ENCODE measurements at regions not wholly inside any gene's neighbourhood (a gene's known extent, or its start where the extent isn't known, plus 50 kb on each side); places are given as distances from the start of the nearest gene placed in this dataset.
"Not testable (repeated sequence)": the region's sequence is repeated elsewhere in the genome, so short reads cannot be mapped to it uniquely, and the experiment has no call there.

GRCh38 chr12:72723732-72724131 lies 451.6 kb downstream of the TRHDE start:
- no peak for DNase-seq

GRCh38 chr12:72729451-72730010 lies 457.4 kb downstream of the TRHDE start:
- DNase-seq, result no peak
- H3K27me3 ChIP-seq, result no peaks in the 10 kb centered on the region
- H3K9me3 ChIP-seq, result no peaks in the 10 kb centered on the region
- H3K36me3 ChIP-seq, result no peaks in the 10 kb centered on the region
- H3K4me3 ChIP-seq, result no peak overlapping the region

More at GRCh38 chr12:72723732-72724131, 451.6 kb downstream of the TRHDE start:
- Histone ChIP-seq H3K9me3 (no peaks in the 10 kb centered on the region), H3K36me3 (no peaks in the 10 kb centered on the region), H3K4me3 (no peak overlapping the region), H3K27me3 (no peaks in the 10 kb centered on the region)

- no peaks in the 10 kb centered on the region for H3K9me3 ChIP-seq
- H3K36me3 ChIP-seq, result no peaks in the 10 kb centered on the region
- no peak overlapping the region for H3K4me3 ChIP-seq
- H3K27me3 ChIP-seq, result no peaks in the 10 kb centered on the region
- no peak for DNase-seq
Observed at GRCh38 chr12:72734581-72734980, 462.4 kb downstream of the TRHDE start.

GRCh38 chr12:72738811-72739210 lies 466.6 kb downstream of the TRHDE start:
- H3K9me3 ChIP-seq, result peaks cover 16% of the 10 kb centered on the region
- no peaks in the 10 kb centered on the region for H3K36me3 ChIP-seq
- peak; percentile 15 for DNase-seq
- no peak overlapping the region for H3K4me3 ChIP-seq
- H3K27me3 ChIP-seq, result no peaks in the 10 kb centered on the region

GRCh38 chr12:72740064-72740463 lies 467.9 kb downstream of the TRHDE start:
- Histone ChIP-seq H3K36me3 (no peaks in the 10 kb centered on the region), H3K27me3 (no peaks in the 10 kb centered on the region), H3K4me3 (no peak overlapping the region), H3K9me3 (peaks cover 16% of the 10 kb centered on the region)
- no peak for DNase-seq

GRCh38 chr12:72742568-72742967 lies 470.4 kb downstream of the TRHDE start:
- H3K36me3 ChIP-seq, result no peaks in the 10 kb centered on the region
- no peak overlapping the region for H3K4me3 ChIP-seq
- DNase-seq, result no peak
- H3K9me3 ChIP-seq, result peaks cover 16% of the 10 kb centered on the region
- no peaks in the 10 kb centered on the region for H3K27me3 ChIP-seq

GRCh38 chr12:72746048-72746447 lies 473.9 kb downstream of the TRHDE start:
- Histone ChIP-seq H3K27me3 (no peaks in the 10 kb centered on the region), H3K9me3 (peaks cover 16% of the 10 kb centered on the region), H3K36me3 (no peaks in the 10 kb centered on the region), H3K4me3 (no peak overlapping the region)
- DNase-seq, result no peak

GRCh38 chr12:72747111-72747849 lies 475.1 kb downstream of the TRHDE start:
- peaks cover 8% of the 10 kb centered on the region for H3K9me3 ChIP-seq
- no peak overlapping the region for H3K4me3 ChIP-seq
- no peaks in the 10 kb centered on the region for H3K27me3 ChIP-seq
- no peak for DNase-seq
- H3K36me3 ChIP-seq, result no peaks in the 10 kb centered on the region

GRCh38 chr12:72748971-72749370 lies 476.8 kb downstream of the TRHDE start:
- no peak for DNase-seq
- Histone ChIP-seq H3K36me3 (no peaks in the 10 kb centered on the region), H3K27me3 (no peaks in the 10 kb centered on the region), H3K4me3 (no peak overlapping the region), H3K9me3 (no peaks in the 10 kb centered on the region)

- no peak overlapping the region for H3K4me3 ChIP-seq
- DNase-seq, result no peak
- H3K27me3 ChIP-seq, result no peaks in the 10 kb centered on the region
- no peaks in the 10 kb centered on the region for H3K36me3 ChIP-seq
- H3K9me3 ChIP-seq, result peaks cover 3% of the 10 kb centered on the region; the same call in 1 of the 2 replicates
Observed at GRCh38 chr12:72753571-72753970, 481.4 kb downstream of the TRHDE start.

- H3K27me3 ChIP-seq, H3K36me3 ChIP-seq, H3K9me3 ChIP-seq, DNase-seq, H3K4me3 ChIP-seq: not testable (repeated sequence)
Observed at GRCh38 chr12:72754026-72754425, 481.9 kb downstream of the TRHDE start.

- no peak for DNase-seq
- Histone ChIP-seq H3K4me3 (no peak overlapping the region), H3K27me3 (no peaks in the 10 kb centered on the region), H3K36me3 (no peaks in the 10 kb centered on the region), H3K9me3 (no peaks in the 10 kb centered on the region)
Observed at GRCh38 chr12:72766517-72766916, 494.3 kb downstream of the TRHDE start.

GRCh38 chr12:72774023-72774422 lies 501.9 kb downstream of the TRHDE start:
- no peak for DNase-seq
- H3K4me3 ChIP-seq, result no peak overlapping the region
- H3K9me3 ChIP-seq, result no peaks in the 10 kb centered on the region
- H3K27me3 ChIP-seq, result no peaks in the 10 kb centered on the region
- H3K36me3 ChIP-seq, result no peaks in the 10 kb centered on the region

GRCh38 chr12:72777806-72778205 lies 505.6 kb downstream of the TRHDE start:
- Histone ChIP-seq H3K27me3 (no peaks in the 10 kb centered on the region), H3K9me3 (no peaks in the 10 kb centered on the region), H3K4me3 (no peak overlapping the region), H3K36me3 (no peaks in the 10 kb centered on the region)
- DNase-seq, result no peak

- no peaks in the 10 kb centered on the region for H3K36me3 ChIP-seq
- DNase-seq, result peak; percentile 28
- no peaks in the 10 kb centered on the region for H3K9me3 ChIP-seq
- no peak overlapping the region for H3K4me3 ChIP-seq
- H3K27me3 ChIP-seq, result no peaks in the 10 kb centered on the region
Observed at GRCh38 chr12:72790273-72790672, 518.1 kb downstream of the TRHDE start.

- Histone ChIP-seq H3K36me3 (no peaks in the 10 kb centered on the region), H3K9me3 (no peaks in the 10 kb centered on the region; the same call in 1 of the 2 replicates), H3K4me3 (no peak overlapping the region), H3K27me3 (no peaks in the 10 kb centered on the region)
- no peak for DNase-seq
Observed at GRCh38 chr12:72792889-72793288, 520.7 kb downstream of the TRHDE start.

- H3K4me3 ChIP-seq, result no peak overlapping the region
- H3K36me3 ChIP-seq, result no peaks in the 10 kb centered on the region
- no peaks in the 10 kb centered on the region for H3K27me3 ChIP-seq
- DNase-seq, result no peak
- no peaks in the 10 kb centered on the region; the same call in 1 of the 2 replicates for H3K9me3 ChIP-seq
Observed at GRCh38 chr12:72793796-72794195, 521.6 kb downstream of the TRHDE start.

GRCh38 chr12:72815421-72815820 lies 543.3 kb downstream of the TRHDE start:
- H3K4me3 ChIP-seq, result no peak overlapping the region
- H3K9me3 ChIP-seq, result no peaks in the 10 kb centered on the region
- no peaks in the 10 kb centered on the region for H3K36me3 ChIP-seq
- no peaks in the 10 kb centered on the region for H3K27me3 ChIP-seq
- no peak for DNase-seq
